H54 (cell line): ENCODE measurements at regions not wholly inside any gene's neighbourhood (a gene's known extent, or its start where the extent isn't known, plus 50 kb on each side); places are given as distances from the start of the nearest gene placed in this dataset.
"Not testable (repeated sequence)": the region's sequence is repeated elsewhere in the genome, so short reads cannot be mapped to it uniquely, and the experiment has no call there.

Experiments used
- DNase-seq: peaks from one replicate; pipeline ENCODE4 v3.0.0; 2011; ENCODE audit warnings: low spot score, mixed read lengths; ENCODE audit not compliant: insufficient read length
- FAIRE-seq: peaks from 3 replicates; lab custom pipeline; 2011; peaks lifted over from hg19 to GRCh38; lab: Jason Lieb, UNC
- POLR2A ChIP-seq: IDR thresholded peaks from 2 replicates; pipeline ENCODE4 v1.6.1; 2011; ENCODE audit warnings: low read depth, mild to moderate bottlenecking, low read length

- no peak for FAIRE-seq
- no peak for DNase-seq
- no peak for TF ChIP-seq POLR2A
These were observed 115.8 kb upstream of the ITGB1 start for GRCh38 chr10:33073641-33074415.

DNA sequence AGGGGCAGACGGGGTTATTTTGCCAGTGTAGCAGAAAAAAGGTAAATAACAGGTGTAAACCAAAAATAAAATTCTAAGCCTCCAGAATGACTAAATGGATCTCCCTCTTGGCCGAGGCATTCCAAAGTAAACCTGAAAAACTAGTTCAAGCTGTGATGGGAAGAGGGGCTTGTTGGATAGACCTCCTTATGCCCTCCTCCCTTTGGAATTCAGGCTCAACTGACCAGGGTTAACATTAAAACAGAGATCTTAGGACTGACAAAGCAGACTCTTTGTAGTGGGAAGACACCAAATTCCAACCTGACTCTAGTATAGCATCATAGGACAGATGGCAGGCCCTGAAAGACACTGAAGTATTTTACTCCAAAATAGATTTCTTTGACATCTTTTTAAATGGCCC, 113.8 kb upstream of the ITGB1 start:
- DNase-seq: no peak
- FAIRE-seq: no peak
- no peak for TF ChIP-seq POLR2A

- no peak for TF ChIP-seq POLR2A
- DNase-seq (no peak), FAIRE-seq (no peak)
These were observed 112.1 kb upstream of the ITGB1 start for GRCh38 chr10:33070101-33070500.

DNA sequence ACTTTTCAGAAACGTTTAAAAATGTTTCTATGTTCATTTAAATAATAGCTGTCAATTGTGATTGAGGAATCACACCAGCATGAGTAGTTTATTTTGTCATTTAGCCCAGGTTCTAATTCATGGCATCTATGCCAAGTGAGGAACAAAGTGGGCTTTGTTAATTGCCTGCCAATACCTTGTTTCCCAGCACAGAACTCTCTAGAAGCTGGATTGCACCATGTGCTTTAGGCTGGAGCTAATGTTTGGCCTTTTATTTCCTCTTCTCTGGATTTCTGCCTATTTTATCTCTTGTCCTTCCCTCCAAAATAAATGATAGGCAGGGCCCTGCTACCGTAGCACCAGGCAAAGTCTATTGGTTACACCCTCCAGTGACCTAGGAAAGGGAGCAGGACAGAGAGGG, 109.9 kb upstream of the ITGB1 start:
- no peak for TF ChIP-seq POLR2A
- no peak for DNase-seq
- FAIRE-seq: no peak

DNA sequence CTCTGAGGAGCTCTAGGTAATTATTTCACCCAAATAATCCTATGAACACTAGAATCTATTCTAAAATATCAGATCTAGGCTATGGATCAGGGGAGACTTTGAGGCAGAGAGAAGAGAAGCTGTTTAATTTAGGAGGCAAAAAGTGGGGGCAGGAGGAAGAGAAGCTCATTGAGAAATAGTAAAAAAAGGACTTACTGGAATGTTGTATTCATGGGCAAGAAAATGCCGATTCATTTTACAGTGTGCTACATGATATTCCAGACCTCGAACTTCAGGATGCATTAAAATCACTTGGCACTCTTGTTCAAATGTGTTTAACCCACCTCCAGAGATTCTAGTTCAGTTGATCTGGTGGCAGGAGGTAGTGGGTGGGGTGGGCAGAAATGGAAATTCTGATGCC, 109.5 kb upstream of the ITGB1 start:
- no peak for FAIRE-seq

DNA sequence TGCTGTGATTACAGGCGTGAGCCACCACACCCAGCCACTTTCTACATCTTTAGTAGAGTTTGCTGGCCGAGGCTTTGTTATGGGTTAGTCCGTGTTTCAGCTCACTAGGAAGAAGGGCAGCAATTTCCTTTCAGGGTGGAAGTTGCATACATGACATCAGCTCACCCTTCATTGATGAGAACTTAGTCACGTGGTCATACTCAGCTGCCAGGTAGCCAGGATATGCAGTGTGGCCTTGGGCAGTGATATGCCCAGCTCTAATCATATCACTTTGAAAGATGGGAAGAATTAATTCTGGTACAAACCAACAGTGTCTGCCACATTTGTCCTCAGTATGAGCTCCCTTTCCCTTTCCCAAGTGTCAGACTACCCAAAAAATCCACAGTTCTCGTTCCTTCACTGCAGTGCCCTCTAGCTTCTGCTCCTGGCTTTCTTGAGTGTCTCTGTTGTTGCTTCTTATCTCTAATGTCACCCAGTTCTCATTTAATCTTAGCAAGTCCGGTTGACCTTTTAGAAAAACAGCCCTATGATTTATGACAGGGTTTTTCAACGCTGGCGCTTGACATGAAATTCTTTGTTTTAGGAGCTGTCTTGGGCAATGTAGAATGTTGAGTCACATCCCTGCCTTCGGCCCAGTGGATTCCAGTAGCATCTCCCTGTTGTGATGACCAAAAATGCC, 108.7 kb upstream of the ITGB1 start:
- peak; percentile 25 for DNase-seq
- TF ChIP-seq POLR2A: no peak
- peak; percentile 52 for FAIRE-seq

More for the DNA sequence above, 109.5 kb upstream of the ITGB1 start:
- no peak for DNase-seq
- TF ChIP-seq POLR2A: no peak

GRCh38 chr10:33065111-33065510, 107.1 kb upstream of the ITGB1 start:
- FAIRE-seq (no peak), DNase-seq (no peak)
- no peak for TF ChIP-seq POLR2A

DNA sequence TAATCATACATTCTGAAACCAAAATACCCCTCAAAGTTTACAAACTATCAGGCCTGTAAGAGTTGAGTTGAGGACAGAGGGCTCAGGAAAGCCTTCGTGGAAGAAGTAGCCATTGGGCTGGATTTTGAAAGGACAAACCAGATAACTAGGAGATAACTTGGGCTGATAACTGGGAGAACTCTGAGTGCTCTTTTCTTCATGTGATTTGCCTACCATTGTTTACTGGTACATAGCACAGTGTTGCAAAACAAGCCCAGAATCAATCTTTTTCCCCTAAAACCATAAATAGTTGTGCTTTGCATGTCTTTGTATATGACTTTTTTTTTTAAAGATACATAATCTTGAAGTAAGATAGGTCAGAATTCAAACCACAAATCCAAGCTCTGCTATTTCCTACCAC, 106.7 kb upstream of the ITGB1 start:
- no peak for DNase-seq
- FAIRE-seq: no peak
- TF ChIP-seq POLR2A: no peak

DNA sequence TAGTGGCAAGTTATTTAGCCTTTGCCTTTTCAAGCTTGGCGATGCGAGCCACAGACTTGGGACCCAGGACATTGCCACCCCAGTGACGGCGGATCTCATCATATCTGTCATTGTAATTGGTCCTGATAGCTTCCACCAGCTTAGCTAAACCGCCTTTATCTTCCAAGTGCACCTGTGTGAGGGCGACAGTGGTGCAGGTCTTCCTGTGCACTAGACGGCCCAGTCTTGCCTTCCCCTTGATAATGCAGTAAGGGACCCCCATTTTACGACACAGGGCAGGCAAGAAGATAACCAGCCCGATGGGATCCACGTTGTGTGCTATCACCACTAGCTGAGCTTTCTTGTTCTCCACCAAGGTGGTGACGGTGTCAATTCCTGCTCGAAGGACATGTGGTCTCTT, 99.6 kb upstream of the ITGB1 start:
- no peak for TF ChIP-seq POLR2A
- DNase-seq: no peak
- FAIRE-seq: no peak

- no peak for TF ChIP-seq POLR2A
- no peak for DNase-seq
These were observed 99.0 kb upstream of the ITGB1 start for GRCh38 chr10:33056828-33057596.

DNA sequence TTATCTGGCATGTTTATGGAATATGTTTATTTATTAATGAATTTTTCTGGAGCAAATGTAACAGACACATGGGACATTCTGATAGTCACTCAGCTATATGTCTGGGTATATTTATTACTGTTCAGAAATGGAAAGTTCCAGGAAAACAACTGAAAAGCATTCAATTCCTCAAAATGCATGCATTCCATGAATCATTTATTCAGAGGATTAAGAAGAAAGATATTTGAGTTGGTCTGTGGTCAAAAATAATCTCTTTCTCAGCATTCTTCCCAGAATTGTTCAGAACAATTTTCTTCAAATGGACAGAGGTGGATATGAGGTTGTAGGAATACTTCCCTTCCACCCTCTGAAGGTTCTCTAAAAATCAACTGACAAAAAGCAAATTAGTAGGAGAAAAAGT, 97.6 kb upstream of the ITGB1 start:
- FAIRE-seq (no peak), DNase-seq (no peak)
- no peak for TF ChIP-seq POLR2A

More at GRCh38 chr10:33056828-33057596, 99.0 kb upstream of the ITGB1 start:
- no peak for FAIRE-seq

- no peak for FAIRE-seq
These were observed 95.1 kb upstream of the ITGB1 start for GRCh38 chr10:33052915-33053810.

GRCh38 chr10:33052263-33052875, 94.3 kb upstream of the ITGB1 start:
- TF ChIP-seq POLR2A: no peak
- DNase-seq (no peak), FAIRE-seq (no peak)

More at GRCh38 chr10:33052915-33053810, 95.1 kb upstream of the ITGB1 start:
- no peak for TF ChIP-seq POLR2A
- no peak for DNase-seq

DNA sequence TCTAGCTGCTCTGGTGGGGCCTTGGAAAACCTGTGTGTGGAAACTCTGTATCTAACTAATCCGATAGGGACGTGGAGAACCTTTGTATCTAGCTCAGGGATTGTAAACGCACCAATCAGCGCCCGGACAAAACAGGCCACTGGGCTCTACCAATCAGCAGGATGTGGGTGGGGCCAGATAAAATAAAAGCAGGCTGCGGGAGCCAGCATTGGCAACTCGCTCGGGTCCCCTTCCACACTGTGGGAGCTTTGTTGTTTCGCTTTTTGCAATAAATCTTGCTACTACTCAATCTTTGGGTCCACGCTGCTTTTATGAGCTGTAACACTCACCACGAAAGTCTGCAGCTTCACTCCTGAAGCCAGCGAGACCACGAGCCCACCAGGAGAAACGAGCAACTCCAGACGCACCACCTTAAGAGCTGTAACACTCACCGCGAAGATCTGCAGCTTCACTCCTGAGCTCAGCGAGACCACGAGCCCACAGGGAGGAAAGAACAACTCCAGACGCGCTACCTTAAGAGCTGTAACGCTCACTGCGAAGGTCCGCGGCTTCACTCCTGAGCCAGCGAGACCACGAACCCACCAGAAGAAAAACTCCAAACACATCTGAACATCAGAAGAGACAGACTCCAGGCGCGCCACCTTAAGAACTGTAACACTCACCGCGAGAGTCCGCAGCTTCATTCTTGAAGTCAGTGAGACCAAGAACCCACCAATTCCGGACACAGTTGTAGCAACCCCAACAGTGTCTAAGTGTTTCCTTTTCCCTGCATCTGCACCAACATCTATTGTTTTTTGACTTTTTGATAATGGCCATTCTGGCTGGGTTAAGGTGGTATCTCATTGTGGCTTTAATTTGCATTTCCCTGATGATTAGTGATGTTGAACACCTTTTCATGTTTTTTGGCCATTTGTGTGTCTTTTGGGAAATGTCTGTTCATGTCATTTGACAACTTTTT, 92.2 kb upstream of the ITGB1 start:
- not testable (repeated sequence) for DNase-seq, FAIRE-seq
